ENCODE measurements at regions not wholly inside any gene's neighbourhood (a gene's known extent, or its start where the extent isn't known, plus 50 kb on each side); places are given as distances from the start of the nearest gene placed in this dataset.

- Histone ChIP-seq H3K4me2 (ENCODE audit: insufficient read depth, low read length) (no peak overlapping the region), H3K4me1 (ENCODE audit: insufficient read depth, low read length) (peaks cover 11% of the 10 kb centered on the region), H3K27ac (ENCODE audit: low read depth, low read length) (no peak overlapping the region), H3K27me3 (ENCODE audit: insufficient read depth, low read length) (no peaks in the 10 kb centered on the region), H3K79me2 (ENCODE audit: insufficient read depth, low read length) (no peaks in the 10 kb centered on the region), H3K9me3 (ENCODE audit: low read depth, low read length) (no peaks in the 10 kb centered on the region), H2AFZ (ENCODE audit: low read length) (peak overlapping the region; percentile 55), H3K4me3 (ENCODE audit: insufficient read depth, low read length) (no peak overlapping the region), H3K36me3 (ENCODE audit: insufficient read depth, low read length) (no peaks in the 10 kb centered on the region), H4K20me1 (ENCODE audit: insufficient read depth, low read length) (no peaks in the 10 kb centered on the region)
- DNase-seq (ENCODE audit: insufficient read length, low spot score, missing footprints) = no peak
- no peak for TF ChIP-seq CTCF (IDR thresholded peaks at IDR 0.05; ENCODE audit: extremely low read depth, low read depth, low read length)
These were observed 422.8 kb upstream of the NAALADL2 start for GRCh38 chr3:174436367-174436766.

GRCh38 chr3:174438501-174439145, 420.5 kb upstream of the NAALADL2 start:
- Histone ChIP-seq H2AFZ (ENCODE audit: low read length) (peak overlapping the region; percentile 69), H3K4me1 (ENCODE audit: insufficient read depth, low read length) (peaks cover 23% of the 10 kb centered on the region)
- DNase-seq (ENCODE audit: insufficient read length, low spot score, missing footprints) = peak; percentile 0

GRCh38 chr3:174439331-174440252, 419.5 kb upstream of the NAALADL2 start:
- Histone ChIP-seq H2AFZ (ENCODE audit: low read length) (peak overlapping the region; percentile 69), H3K9me3 (ENCODE audit: low read depth, low read length) (no peaks in the 10 kb centered on the region), H3K4me1 (ENCODE audit: insufficient read depth, low read length) (peaks cover 23% of the 10 kb centered on the region), H4K20me1 (ENCODE audit: insufficient read depth, low read length) (no peaks in the 10 kb centered on the region), H3K79me2 (ENCODE audit: insufficient read depth, low read length) (peaks cover 28% of the 10 kb centered on the region), H3K27ac (ENCODE audit: low read depth, low read length) (peak overlapping the region; percentile 99), H3K4me3 (ENCODE audit: insufficient read depth, low read length) (peak overlapping the region; percentile 82), H3K4me2 (ENCODE audit: insufficient read depth, low read length) (peak overlapping the region; percentile 84), H3K27me3 (ENCODE audit: insufficient read depth, low read length) (no peaks in the 10 kb centered on the region), H3K36me3 (ENCODE audit: insufficient read depth, low read length) (no peaks in the 10 kb centered on the region)
- TF ChIP-seq CTCF (IDR thresholded peaks at IDR 0.05; ENCODE audit: extremely low read depth, low read depth, low read length) = no peak
- DNase-seq (ENCODE audit: insufficient read length, low spot score, missing footprints) = peak; percentile 65

More at GRCh38 chr3:174438501-174439145, 420.5 kb upstream of the NAALADL2 start:
- Histone ChIP-seq H3K27me3 (ENCODE audit: insufficient read depth, low read length) (no peaks in the 10 kb centered on the region), H3K79me2 (ENCODE audit: insufficient read depth, low read length) (peaks cover 18% of the 10 kb centered on the region), H3K9me3 (ENCODE audit: low read depth, low read length) (no peaks in the 10 kb centered on the region), H4K20me1 (ENCODE audit: insufficient read depth, low read length) (no peaks in the 10 kb centered on the region), H3K36me3 (ENCODE audit: insufficient read depth, low read length) (no peaks in the 10 kb centered on the region), H3K4me2 (ENCODE audit: insufficient read depth, low read length) (peak overlapping the region; percentile 84), H3K4me3 (ENCODE audit: insufficient read depth, low read length) (peak overlapping the region; percentile 82), H3K27ac (ENCODE audit: low read depth, low read length) (peak overlapping the region; percentile 99)
- TF ChIP-seq CTCF (IDR thresholded peaks at IDR 0.05; ENCODE audit: extremely low read depth, low read depth, low read length) = no peak

- H3K4me1 ChIP-seq (ENCODE audit: insufficient read depth, low read length) = peaks cover 23% of the 10 kb centered on the region
- DNase-seq (ENCODE audit: insufficient read length, low spot score, missing footprints) = peak; percentile 61
- H3K27ac ChIP-seq (ENCODE audit: low read depth, low read length) = peak overlapping the region; percentile 99
- H3K4me2 ChIP-seq (ENCODE audit: insufficient read depth, low read length) = peak overlapping the region; percentile 84
- H3K27me3 ChIP-seq (ENCODE audit: insufficient read depth, low read length) = no peaks in the 10 kb centered on the region
- H4K20me1 ChIP-seq (ENCODE audit: insufficient read depth, low read length) = no peaks in the 10 kb centered on the region
- TF ChIP-seq CTCF (IDR thresholded peaks at IDR 0.05; ENCODE audit: extremely low read depth, low read depth, low read length) = no peak
- no peaks in the 10 kb centered on the region for H3K9me3 ChIP-seq (ENCODE audit: low read depth, low read length)
- no peaks in the 10 kb centered on the region for H3K36me3 ChIP-seq (ENCODE audit: insufficient read depth, low read length)
- H3K4me3 ChIP-seq (ENCODE audit: insufficient read depth, low read length) = peak overlapping the region; percentile 82
- H3K79me2 ChIP-seq (ENCODE audit: insufficient read depth, low read length) = peaks cover 35% of the 10 kb centered on the region
- H2AFZ ChIP-seq (ENCODE audit: low read length) = peak overlapping the region; percentile 8
These were observed 418.9 kb upstream of the NAALADL2 start for GRCh38 chr3:174440253-174440701.
